K562 (cell line): ENCODE measurements at regions not wholly inside any gene's neighbourhood (a gene's known extent, or its start where the extent isn't known, plus 50 kb on each side); places are given as distances from the start of the nearest gene placed in this dataset.

Source experiments
- ATAC-seq: fragments of 200-7000 bp; cut with Tn5 transposase; 3 replicates; pipeline ENCODE4 v1.9.1; 2020; ENCODE audit warnings: moderate library complexity
- BruUV-seq: library from RNA; stranded (reverse); fragments of 400-500 nt; replicated peaks from 2 replicates; lab custom pipeline; 2021; lab: Mats Ljungman, UMichigan
- CTCF ChIA-PET: fragments of 300-600 bp; formaldehyde crosslinking; extraction: SDS; loops from one replicate; lab custom pipeline; 2021; ENCODE audit warnings: low intra/inter-chr PET ratio; lab: Yijun Ruan, JAX
- POLR2A ChIA-PET: fragments of 300-600, 350-650 bp; sonication (Branson Sonifier 250); formaldehyde crosslinking; extraction: SDS; loops from one replicate; lab custom pipeline; 2021; ENCODE audit warnings: antibody characterized with exemption, inconsistent platforms; lab: Yijun Ruan, JAX
- DNase-seq, 4 experiments: peaks; one replicate each; pipeline versions ENCODE4 v3.0.0 to v3.0.0-alpha.2; 2011 to 2018; ENCODE audit warnings: low spot score in 3 of 4, mixed read lengths in 3 of 4; ENCODE audit errors: extremely low read depth in 1 of 4
- FAIRE-seq: peaks from 2 replicates; lab custom pipeline; 2011; peaks lifted over from hg19 to GRCh38; lab: Jason Lieb, UNC
- H2AFZ ChIP-seq: 2 replicates; pipeline ENCODE4 v1.6.0; 2011; ENCODE audit warnings: low read depth, low read length, control low read depth, inconsistent platforms
- H3K27ac ChIP-seq: fragments of 200-600 bp; 3 replicates; pipeline ENCODE4 v1.8.0; 2011; ENCODE audit warnings: low read depth, mild to moderate bottlenecking, control low read depth, inconsistent platforms, low read length, moderate library complexity, mixed read lengths; ENCODE audit errors: extremely low read depth
- H3K27me3 ChIP-seq, 2 experiments: fragments of 300-600 bp in 1 of 2; 2 replicates in 1 of 2; 3 replicates in 1 of 2; pipeline versions ENCODE4 v1.6.0 to v1.8.0; 2011; ENCODE audit warnings: inconsistent platforms in 2 of 2, low read length in 2 of 2, mild to moderate bottlenecking in 1 of 2, mixed read lengths in 1 of 2, moderate library complexity in 1 of 2; ENCODE audit not compliant: control insufficient read depth in 2 of 2, insufficient read depth in 2 of 2
- H3K36me3 ChIP-seq: fragments of 300-600 bp; 3 replicates; pipeline ENCODE4 v1.8.0; 2011; ENCODE audit warnings: mild to moderate bottlenecking, low read length, inconsistent platforms; ENCODE audit not compliant: control insufficient read depth, insufficient read depth
- H3K4me1 ChIP-seq, 2 experiments: fragments of 200-600 bp in 1 of 2; replicated peaks in 1 of 2; 2 replicates in 1 of 2; 3 replicates in 1 of 2; pipeline versions ENCODE4 v1.5.1 to v1.8.0; 2011; ENCODE audit warnings: inconsistent platforms in 2 of 2, low read length in 2 of 2, mild to moderate bottlenecking in 1 of 2, mixed read lengths in 1 of 2, moderate library complexity in 1 of 2; ENCODE audit not compliant: control insufficient read depth in 2 of 2, insufficient read depth in 2 of 2
- H3K4me2 ChIP-seq: 2 replicates; pipeline ENCODE4 v1.6.1; 2011; ENCODE audit warnings: low read length, control low read depth, inconsistent platforms, mixed read lengths; ENCODE audit not compliant: insufficient read depth
- H3K4me3 ChIP-seq: fragments of 200-600 bp; sonication (generic), shearing (Covaris generic); 2 replicates; pipeline ENCODE4 v1.5.1; 2016; ENCODE audit warnings: control low read depth, inconsistent platforms
- H3K79me2 ChIP-seq: fragments of 200-600 bp; 3 replicates; pipeline ENCODE4 v1.8.0; 2011; ENCODE audit warnings: low read length, inconsistent platforms; ENCODE audit not compliant: control insufficient read depth, insufficient read depth
- H3K9ac ChIP-seq, 2 experiments: 2 replicates each; pipeline versions ENCODE4 v1.6.0 to v1.6.1; 2011; ENCODE audit warnings: low read depth in 2 of 2, low read length in 2 of 2, control low read depth in 1 of 2, inconsistent platforms in 1 of 2, mild to moderate bottlenecking in 1 of 2, mixed read lengths in 1 of 2; ENCODE audit not compliant: insufficient read depth in 1 of 2
- H3K9me1 ChIP-seq: one replicate; pipeline ENCODE4 v1.6.0; 2011; ENCODE audit warnings: inconsistent platforms, mild to moderate bottlenecking, low read length, moderate library complexity; ENCODE audit not compliant: control insufficient read depth, insufficient read depth
- H3K9me3 ChIP-seq: replicated peaks from 2 replicates; pipeline ENCODE4 v1.5.1; 2011; ENCODE audit warnings: low read depth, low read length, inconsistent platforms; ENCODE audit not compliant: control insufficient read depth, insufficient read depth
- H4K20me1 ChIP-seq: replicated peaks from 2 replicates; pipeline ENCODE4 v1.6.1; 2011; ENCODE audit warnings: low read length, inconsistent platforms, mixed read lengths; ENCODE audit not compliant: control insufficient read depth, insufficient read depth
- BCOR ChIP-seq: fragments of 450-650 bp; IDR thresholded peaks from 2 replicates; pipeline ENCODE4 v1.6.1; 2016
- ETS2 ChIP-seq: IDR thresholded peaks from 2 replicates; pipeline ENCODE4 v1.6.1; 2016; ENCODE audit warnings: borderline replicate concordance, missing genetic modification characterization, mild to moderate bottlenecking, moderate library complexity, missing compliant biosample characterization; ENCODE audit not compliant: poor library complexity, severe bottlenecking
- ILF3 ChIP-seq: fragments of 450-650 bp; IDR thresholded peaks from 2 replicates; pipeline ENCODE4 v1.6.1; 2018; ENCODE audit warnings: antibody characterized with exemption, mild to moderate bottlenecking, moderate library complexity, borderline replicate concordance
- NRF1 ChIP-seq, 2 experiments: fragments of 450-650 bp; IDR thresholded peaks in 1 of 2; conservative IDR thresholded peaks in 1 of 2; 2 replicates each; pipeline ENCODE4 v1.6.1; 2014; ENCODE audit warnings: mild to moderate bottlenecking in 2 of 2
- RFX1 ChIP-seq: fragments of 450-650 bp; IDR thresholded peaks from 2 replicates; pipeline ENCODE4 v1.6.1; 2016; ENCODE audit warnings: mild to moderate bottlenecking, moderate library complexity
- SLC30A9 ChIP-seq: fragments of 250-450 bp; sonication (Bioruptor Pico); IDR thresholded peaks from 2 replicates; pipeline ENCODE4 v1.8.0; 2022; ENCODE audit warnings: mild to moderate bottlenecking, moderate library complexity
- WGBS: fragments of 100-300 bp; shearing (Covaris generic); methylation state at CpG from one replicate; pipeline ENCODE4 v1.1.6; 2016; ENCODE audit warnings: low coverage, mixed read lengths; ENCODE audit not compliant: insufficient coverage; ENCODE audit errors: missing lambda C conversion rate; 5-methylcytosine and 5-hydroxymethylcytosine counted together
- in situ Hi-C: fragments of 300-500 bp; cut with MboI; formaldehyde crosslinking; loops from 4 replicates; pipeline ENCODE4 v1.15.0; 2018; ENCODE audit warnings: inconsistent platforms, mixed read lengths
- intact Hi-C: fragments of 100-400 bp; cut with micrococcal nuclease; formaldehyde crosslinking; loops from 2 replicates; pipeline ENCODE4 v1.14.2; 2022

DNA sequence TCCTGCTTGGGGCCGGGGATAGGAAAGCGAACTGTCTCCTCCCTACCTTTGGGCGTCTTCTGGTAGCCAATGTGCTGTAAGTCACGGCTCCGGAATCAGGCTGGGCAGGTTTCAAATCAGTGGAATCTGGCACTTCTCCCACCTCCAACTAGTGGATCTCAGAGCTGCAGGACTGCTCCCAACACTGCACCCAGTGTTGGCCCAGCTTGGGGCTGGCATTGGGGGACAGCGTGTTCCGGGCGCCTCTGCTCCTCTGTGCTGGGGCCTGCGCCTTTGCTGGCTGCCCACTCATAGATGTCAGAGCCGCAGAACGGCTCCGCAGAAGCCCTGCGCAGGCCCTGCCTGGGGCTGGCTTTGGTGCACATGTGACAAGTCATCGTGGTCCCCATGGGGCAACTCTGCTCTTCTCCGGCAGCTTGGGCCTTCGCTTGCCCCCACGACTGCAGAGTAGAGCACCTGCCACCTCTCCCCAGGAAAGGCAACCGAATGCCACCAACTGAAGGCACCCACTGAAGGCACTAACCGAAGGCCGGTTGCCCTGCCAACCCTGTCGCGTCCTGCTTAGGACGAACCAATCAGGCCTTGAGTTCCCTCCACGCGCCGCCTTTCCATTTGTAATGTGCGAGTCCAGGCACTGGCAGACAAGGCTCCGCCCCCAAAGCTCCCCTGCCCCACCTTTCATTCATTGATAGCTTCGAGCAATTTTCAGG, 85.5 kb upstream of the ABI1 start:
- H4K20me1 ChIP-seq, result no peaks in the 10 kb centered on the region
- TF ChIP-seq NRF1 (conservative IDR thresholded peaks at IDR 0.05 in 1 of 2, IDR thresholded peaks at IDR 0.05 in 1 of 2) (peak; percentile 37 to 47; a peak in 3 of 4 replicates), SLC30A9 (CRISPR knock-in tag) (no peak), ILF3 (no peak), BCOR (no peak)
- TF ChIP-seq, all 486 proteins: peak for 1
- in situ Hi-C loops, result no loop called here
- Histone ChIP-seq H3K4me2 (no peak overlapping the region), H3K27me3 (peaks cover 11 to 32% of the 10 kb centered on the region in 2 experiments; a peak in 4 of 5 replicates), H2AFZ (no peak overlapping the region), H3K27ac (no peak overlapping the region), H3K36me3 (no peaks in the 10 kb centered on the region), H3K79me2 (no peaks in the 10 kb centered on the region), H3K4me1 (peaks cover 0 to 11% of the 10 kb centered on the region in 2 experiments; a peak in 2 of 5 replicates), H3K9ac (no peak overlapping the region), H3K9me1 (no peaks in the 10 kb centered on the region), H3K4me3 (no peak overlapping the region), H3K9me3 (peaks cover 3% of the 10 kb centered on the region; the same call in 1 of the 2 replicates)
- no TSS peak for BruUV-seq
- DNase-seq (no peak), ATAC-seq (no peak), FAIRE-seq (no peak)
- POLR2A ChIA-PET, result no interaction called here
- WGBS, result 15% methylated on average over 29 of the region's 29 CpGs
- intact Hi-C loops, result no loop called here
- CTCF ChIA-PET, result no interaction called here

DNA sequence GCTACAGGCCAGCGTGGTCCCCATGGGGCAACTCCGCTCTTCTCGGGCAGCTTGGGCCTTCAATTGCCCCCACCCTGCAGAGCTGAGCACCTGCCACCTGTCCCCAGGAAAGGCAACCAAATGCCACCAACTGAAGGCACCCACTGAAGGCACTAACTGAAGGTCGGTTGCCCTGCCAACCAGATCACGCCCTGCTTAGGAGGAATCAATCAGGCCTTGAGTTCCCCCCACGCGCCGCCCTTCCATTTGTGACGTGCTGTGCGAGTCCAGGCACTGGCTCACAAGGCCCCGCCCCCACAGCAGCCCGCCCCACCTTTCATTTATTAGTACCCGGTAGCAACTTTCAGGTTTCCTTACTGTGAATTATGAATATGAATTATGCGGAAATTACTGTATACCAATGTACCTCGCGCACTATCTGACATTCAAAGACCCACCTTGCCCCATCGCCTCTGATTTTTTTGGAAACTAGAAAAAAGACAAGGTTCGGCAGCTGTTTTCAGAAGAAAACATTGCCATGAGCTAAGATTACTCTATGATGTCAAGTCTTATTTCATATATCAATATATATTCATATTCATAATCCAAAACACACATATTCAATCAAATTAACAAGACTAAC, 83.6 kb upstream of the ABI1 start:
- WGBS, result 22% methylated on average over 13 of the region's 18 CpGs
- no peak overlapping the region for H3K4me2 ChIP-seq
- no peaks in the 10 kb centered on the region for H3K9me3 ChIP-seq
- H2AFZ ChIP-seq, result no peak overlapping the region
- peaks cover 16 to 45% of the 10 kb centered on the region in 2 experiments for H3K27me3 ChIP-seq
- TF ChIP-seq ETS2 (no peak), RFX1 (peak; percentile 27; the same call in 1 of the 2 replicates)
- H4K20me1 ChIP-seq, result no peaks in the 10 kb centered on the region
- DNase-seq, result peak in 3 of 4 experiments; percentile 9 to 21 (median 19)
- H3K9me1 ChIP-seq, result no peaks in the 10 kb centered on the region
- in situ Hi-C loops, result no loop called here
- FAIRE-seq, result no peak
- no TSS peak for BruUV-seq
- no peaks in the 10 kb centered on the region for H3K79me2 ChIP-seq
- ChIA-PET CTCF (no interaction called here), POLR2A (interaction anchor here (1.3 kb wide), 1 partner anchor 14 kb away, joined by 3 read pairs; no protein-coding TSS in a partner anchor)
- H3K9ac ChIP-seq, result no peak overlapping the region
- no peak overlapping the region for H3K4me3 ChIP-seq
- intact Hi-C loops, result no loop called here
- no peak overlapping the region for H3K27ac ChIP-seq
- H3K36me3 ChIP-seq, result no peaks in the 10 kb centered on the region
- H3K4me1 ChIP-seq, result peaks cover 0 to 13% of the 10 kb centered on the region in 2 experiments; a peak in 2 of 5 replicates
- peak; percentile 67; the same call in 2 of the 3 replicates for ATAC-seq
